Neural progenitor cell (in vitro differentiated cells): ENCODE measurements at regions not wholly inside any gene's neighbourhood (a gene's known extent, or its start where the extent isn't known, plus 50 kb on each side); places are given as distances from the start of the nearest gene placed in this dataset.
"Not testable (repeated sequence)": the region's sequence is repeated elsewhere in the genome, so short reads cannot be mapped to it uniquely, and the experiment has no call there.

Experiments
- CTCF ChIP-seq: fragments of 200-600 bp; sonication (generic); IDR thresholded peaks from 2 replicates; pipeline ENCODE4 v1.5.1; 2017; ENCODE audit warnings: antibody characterized with exemption, mild to moderate bottlenecking
- EZH2phosphoT487 ChIP-seq: fragments of 200-600 bp; sonication (generic); IDR thresholded peaks from 2 replicates; pipeline ENCODE4 v1.6.1; 2017; ENCODE audit warnings: antibody characterized with exemption

- TF ChIP-seq EZH2phosphoT487, CTCF: not testable (repeated sequence)
Observed at GRCh38 chr9:85474896-85475295, 266.9 kb downstream of the AGTPBP1 start.
